HEK293 (cell line): ENCODE measurements at regions not wholly inside any gene's neighbourhood (a gene's known extent, or its start where the extent isn't known, plus 50 kb on each side); places are given as distances from the start of the nearest gene placed in this dataset.

Experiments
- CTCF ChIP-seq: fragments of 450-650 bp; formaldehyde crosslinking; IDR thresholded peaks from 2 replicates; pipeline ENCODE4 v1.5.1; 2016; ENCODE audit warnings: missing biosample characterization, missing genetic modification characterization
- INSM2 ChIP-seq: fragments of 450-650 bp; formaldehyde crosslinking; IDR thresholded peaks from 2 replicates; pipeline ENCODE4 v1.5.1; 2016; ENCODE audit warnings: missing biosample characterization, missing genetic modification characterization
- MYNN ChIP-seq: fragments of 450-650 bp; formaldehyde crosslinking; IDR thresholded peaks from 2 replicates; pipeline ENCODE4 v1.5.1; 2016; ENCODE audit warnings: missing biosample characterization, missing genetic modification characterization, borderline replicate concordance
- PRDM2 ChIP-seq: fragments of 450-650 bp; formaldehyde crosslinking; IDR thresholded peaks from 2 replicates; pipeline ENCODE4 v1.5.1; 2016; ENCODE audit warnings: missing biosample characterization, missing genetic modification characterization, borderline replicate concordance
- YY1 ChIP-seq: fragments of 450-650 bp; formaldehyde crosslinking; IDR thresholded peaks from 2 replicates; pipeline ENCODE4 v1.5.1; 2018; ENCODE audit warnings: missing biosample characterization, missing genetic modification characterization
- ZNF121 ChIP-seq: fragments of 450-650 bp; formaldehyde crosslinking; IDR thresholded peaks from 2 replicates; pipeline ENCODE4 v1.5.1; 2016; ENCODE audit warnings: missing biosample characterization, missing genetic modification characterization
- ZNF138 ChIP-seq: fragments of 450-650 bp; formaldehyde crosslinking; IDR thresholded peaks from 2 replicates; pipeline ENCODE4 v1.5.1; 2016; ENCODE audit warnings: missing biosample characterization, missing genetic modification characterization, borderline replicate concordance
- ZNF140 ChIP-seq: fragments of 450-650 bp; formaldehyde crosslinking; IDR thresholded peaks from 2 replicates; pipeline ENCODE4 v1.5.1; 2016; ENCODE audit warnings: missing biosample characterization, missing genetic modification characterization
- ZNF274 ChIP-seq, 2 experiments: fragments of 200-500 bp in 1 of 2; fragments of 450-650 bp in 1 of 2; sonication (Bioruptor generic) in 1 of 2; formaldehyde crosslinking in 1 of 2; IDR thresholded peaks; 2 replicates each; pipeline versions ENCODE4 v1.5.1 to v1.6.1; 2014 to 2016; ENCODE audit warnings: borderline replicate concordance in 1 of 2, inconsistent platforms in 1 of 2, low read length in 1 of 2, missing biosample characterization in 1 of 2, missing genetic modification characterization in 1 of 2
- ZNF501 ChIP-seq: fragments of 450-650 bp; formaldehyde crosslinking; IDR thresholded peaks from 2 replicates; pipeline ENCODE4 v1.5.1; 2016; ENCODE audit warnings: missing biosample characterization, missing genetic modification characterization
- ZNF561 ChIP-seq: fragments of 450-650 bp; IDR thresholded peaks from 2 replicates; pipeline ENCODE4 v1.5.1; 2018; ENCODE audit warnings: missing biosample characterization, missing genetic modification characterization, borderline replicate concordance
- ZNF658 ChIP-seq: fragments of 450-650 bp; formaldehyde crosslinking; IDR thresholded peaks from 2 replicates; pipeline ENCODE4; 2016; ENCODE audit warnings: missing biosample characterization, missing genetic modification characterization
- ZSCAN5A ChIP-seq: fragments of 450-650 bp; formaldehyde crosslinking; IDR thresholded peaks from 2 replicates; pipeline ENCODE4 v1.5.1; 2016; ENCODE audit warnings: missing biosample characterization, missing genetic modification characterization

- no peak for TF ChIP-seq ZSCAN5A (tag by site-specific recombination)
- no peak for TF ChIP-seq CTCF (tag by site-specific recombination)
- no peak for TF ChIP-seq ZNF138
- TF ChIP-seq PRDM2 (tag by site-specific recombination): no peak
- no peak for TF ChIP-seq INSM2 (tag by site-specific recombination)
- TF ChIP-seq ZNF140 (tag by site-specific recombination): no peak
- TF ChIP-seq ZNF501: no peak
- TF ChIP-seq YY1 (tag by site-specific recombination): no peak
- TF ChIP-seq ZNF561 (tag by site-specific recombination): no peak
- no peak for TF ChIP-seq ZNF658 (tag by site-specific recombination)
- TF ChIP-seq MYNN (tag by site-specific recombination): no peak
- TF ChIP-seq ZNF121 (tag by site-specific recombination): no peak
- TF ChIP-seq ZNF274 (IDR thresholded peaks at IDR 0.05; ENCODE audit: low read length): no peak
- TF ChIP-seq ZNF274 (tag by site-specific recombination; IDR thresholded peaks at IDR 0.05; ENCODE audit: borderline replicate concordance): no peak
Observed at GRCh38 chr5:112648264-112648663, 89.4 kb upstream of the APC start.
